Ovary (tissue), 7 donors: ENCODE measurements at regions not wholly inside any gene's neighbourhood (a gene's known extent, or its start where the extent isn't known, plus 50 kb on each side); places are given as distances from the start of the nearest gene placed in this dataset.

Experiments used
- DNase-seq, 5 donors: peaks; one replicate each; pipeline ENCODE4 v3.0.0-alpha.2; 2019 to 2020
- H3K27ac ChIP-seq, 2 donors: fragments of 200-600 bp; one replicate each; pipeline versions ENCODE4 v1.5.1 to v1.8.0; 2019 to 2022
- H3K27me3 ChIP-seq: fragments of 200-600 bp; one replicate; pipeline ENCODE4 v1.8.0; 2022
- H3K36me3 ChIP-seq: fragments of 200-600 bp; sonication (generic); one replicate; pipeline ENCODE4 v1.5.1; 2019
- H3K4me1 ChIP-seq: one replicate; pipeline ENCODE4 v1.8.1; 2013; ENCODE audit warnings: mild to moderate bottlenecking, moderate library complexity; ENCODE audit not compliant: insufficient read depth
- H3K4me3 ChIP-seq: fragments of 200-600 bp; sonication (generic); one replicate; pipeline ENCODE4 v1.5.1; 2017
- H3K9me3 ChIP-seq, 2 donors: fragments of 200-600 bp in 1 of 2; sonication (generic) in 1 of 2; one replicate each; pipeline versions ENCODE4 v1.5.1 to v1.8.1; 2013 to 2019; ENCODE audit warnings: mild to moderate bottlenecking in 1 of 2, moderate library complexity in 1 of 2
- CTCF ChIP-seq, 3 donors: fragments of 450-650 bp in 2 of 3; fragments of 200-600 bp in 1 of 3; IDR thresholded peaks; one replicate each; pipeline versions ENCODE4 v1.5.1 to v1.8.0; 2016 to 2022; ENCODE audit warnings: antibody characterized with exemption in 3 of 3, mild to moderate bottlenecking in 1 of 3
- EP300 ChIP-seq: sonication (generic); formaldehyde crosslinking; IDR thresholded peaks from one replicate; pipeline ENCODE4 v1.6.1; 2017; ENCODE audit warnings: antibody characterized with exemption
- POLR2A ChIP-seq: fragments of 450-650 bp; IDR thresholded peaks from one replicate; pipeline ENCODE4 v1.6.1; 2017; ENCODE audit warnings: antibody characterized with exemption, mild to moderate bottlenecking, moderate library complexity
- WGBS, 3 donors: extraction: QIAGEN DNeasy Blood & Tissue Kit in 1 of 3; methylation state at CpG; one replicate each; pipeline versions ENCODE4 v1.1.5 to v1.1.7; 2013 to 2017; 5-methylcytosine and 5-hydroxymethylcytosine counted together
- intact Hi-C, 4 donors: fragments of 100-400 bp; cut with DNase I; formaldehyde crosslinking; loops; one replicate each; pipeline versions ENCODE4 v1.11.0 to v1.15.1; 2022 to 2023
- donor health status: DM: no; HTN: no; CAD: no; lungs with moderate emphysema.
- donor health status: DM: no; HTN: no; CAD: no.
- donor health status: Bipolar disorder and iron deficiency.
- donor health status: DM: no; HTN: no; CAD: no.
- donor health status: DM: yes; HTN: yes; CAD: no.

DNA sequence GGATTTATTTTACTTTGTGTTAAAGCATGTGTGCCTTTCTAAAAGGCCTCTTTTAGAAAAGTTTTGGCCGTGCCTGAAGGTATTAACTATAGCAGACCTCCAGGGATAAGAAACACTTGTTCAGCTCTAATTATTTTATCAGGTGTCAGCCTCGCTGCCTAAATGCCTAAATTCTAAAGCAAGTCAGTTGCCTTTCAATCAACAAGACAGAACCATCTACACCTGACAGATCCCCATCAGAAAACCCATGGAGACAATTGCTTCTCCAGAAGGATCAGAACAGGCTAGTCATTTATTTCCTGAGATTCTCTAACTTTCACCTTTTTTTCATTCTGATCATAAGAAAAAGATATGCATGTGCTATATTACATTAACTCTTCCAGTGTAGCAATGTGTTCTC lies 171.4 kb upstream of the GPC6 start:
- DNase-seq: no peak
- TF ChIP-seq EP300 (no peak), POLR2A (no peak), CTCF (IDR thresholded peaks at IDR 0.05) (no peak)
- Histone ChIP-seq H3K27ac (no peak overlapping the region), H3K4me1 (no peaks in the 10 kb centered on the region), H3K4me3 (no peak overlapping the region), H3K9me3 (no peaks in the 10 kb centered on the region), H3K27me3 (no peaks in the 10 kb centered on the region), H3K36me3 (no peaks in the 10 kb centered on the region)
- 93 to 98% (median 95%) methylated on average over 2 of the region's 2 CpGs for WGBS, 3 donors
- intact Hi-C loops: no loop called here

DNA sequence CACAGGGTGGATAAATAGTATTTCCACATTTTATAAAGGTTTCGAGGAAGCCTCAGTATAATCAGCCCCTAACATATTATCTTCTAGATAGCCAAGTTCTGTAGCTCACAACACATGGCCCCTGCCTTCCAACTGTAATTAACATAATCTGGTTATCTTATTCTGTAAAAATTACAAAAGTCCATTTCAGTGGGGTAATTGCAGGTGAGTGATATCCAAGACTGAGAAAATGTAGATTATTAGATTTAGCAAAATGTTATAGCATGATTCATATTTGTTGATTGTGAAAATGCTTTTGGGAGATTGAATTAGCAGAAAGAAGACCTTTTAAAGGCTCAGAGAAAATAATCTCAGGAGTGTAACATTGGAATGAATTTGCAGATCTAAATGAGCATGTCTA lies 168.3 kb upstream of the GPC6 start:
- H3K27me3 ChIP-seq: no peaks in the 10 kb centered on the region
- no peaks in the 10 kb centered on the region for H3K9me3 ChIP-seq
- H3K4me3 ChIP-seq: no peak overlapping the region
- intact Hi-C loops: no loop called here
- no peaks in the 10 kb centered on the region for H3K36me3 ChIP-seq
- 31 to 55% (median 40%) methylated on average over 1 of the region's 1 CpG for WGBS, 3 donors
- no peak overlapping the region for H3K27ac ChIP-seq
- DNase-seq: no peak
- no peak for TF ChIP-seq CTCF (IDR thresholded peaks at IDR 0.05)
- TF ChIP-seq EP300: no peak
- TF ChIP-seq POLR2A: no peak
- H3K4me1 ChIP-seq: no peaks in the 10 kb centered on the region

- intact Hi-C loops: no loop called here
- no peaks in the 10 kb centered on the region for H3K9me3 ChIP-seq
- TF ChIP-seq CTCF (IDR thresholded peaks at IDR 0.05): no peak
- no peak for TF ChIP-seq POLR2A
- TF ChIP-seq EP300: no peak
- H3K4me3 ChIP-seq: no peak overlapping the region
- no peaks in the 10 kb centered on the region for H3K4me1 ChIP-seq
- H3K36me3 ChIP-seq: no peaks in the 10 kb centered on the region
- no peaks in the 10 kb centered on the region for H3K27me3 ChIP-seq
- WGBS, 3 donors: 87 to 98% (median 89%) methylated on average over 5 of the region's 5 CpGs
- no peak overlapping the region for H3K27ac ChIP-seq
- DNase-seq: no peak
Observed at GRCh38 chr13:93060144-93060543, 166.5 kb upstream of the GPC6 start.

- no peak overlapping the region for H3K27ac ChIP-seq
- intact Hi-C loops: no loop called here
- H3K4me3 ChIP-seq: no peak overlapping the region
- no peak for DNase-seq
- H3K36me3 ChIP-seq: no peaks in the 10 kb centered on the region
- no peak for TF ChIP-seq EP300
- TF ChIP-seq POLR2A: no peak
- TF ChIP-seq CTCF (IDR thresholded peaks at IDR 0.05): no peak
- no peaks in the 10 kb centered on the region for H3K9me3 ChIP-seq
- 60 to 82% (median 71%) methylated on average over 4 of the region's 4 CpGs for WGBS, 3 donors
- H3K27me3 ChIP-seq: no peaks in the 10 kb centered on the region
- no peaks in the 10 kb centered on the region for H3K4me1 ChIP-seq
Observed at GRCh38 chr13:93066187-93066586, 160.4 kb upstream of the GPC6 start.

GRCh38 chr13:93079294-93079693 lies 147.3 kb upstream of the GPC6 start:
- Histone ChIP-seq H3K36me3 (no peaks in the 10 kb centered on the region), H3K4me1 (no peaks in the 10 kb centered on the region), H3K4me3 (no peak overlapping the region), H3K9me3 (no peaks in the 10 kb centered on the region), H3K27me3 (no peaks in the 10 kb centered on the region), H3K27ac (no peak overlapping the region)
- TF ChIP-seq EP300: no peak
- no peak for TF ChIP-seq POLR2A
- TF ChIP-seq CTCF (IDR thresholded peaks at IDR 0.05): no peak
- no peak for DNase-seq
- 45 to 54% (median 50%) methylated on average over 1 of the region's 1 CpG for WGBS, 3 donors
- intact Hi-C loops: no loop called here
